Right lobe of liver (tissue), 4 donors: ENCODE measurements at regions not wholly inside any gene's neighbourhood (a gene's known extent, or its start where the extent isn't known, plus 50 kb on each side); places are given as distances from the start of the nearest gene placed in this dataset.

Experiments used
- POLR2A ChIP-seq: fragments of 450-650 bp; IDR thresholded peaks from one replicate; pipeline ENCODE4 v1.6.1; 2017; ENCODE audit warnings: antibody characterized with exemption, mild to moderate bottlenecking
- TF ChIP-seq, protein P1 (sequence below), 4 donors: fragments of 200-600 bp in 3 of 4; fragments of 450-650 bp in 1 of 4; IDR thresholded peaks; one replicate each; pipeline versions ENCODE4 v1.5.1 to v1.8.0; 2016 to 2022; ENCODE audit warnings: antibody characterized with exemption in 4 of 4, mild to moderate bottlenecking in 2 of 4
- donor health status: DM: no; HTN: no; CAD: no.
- donor health status: DM: no; HTN: no; CAD: no.
- donor health status: DM: no; HTN: yes; CAD: no.

DNA sequence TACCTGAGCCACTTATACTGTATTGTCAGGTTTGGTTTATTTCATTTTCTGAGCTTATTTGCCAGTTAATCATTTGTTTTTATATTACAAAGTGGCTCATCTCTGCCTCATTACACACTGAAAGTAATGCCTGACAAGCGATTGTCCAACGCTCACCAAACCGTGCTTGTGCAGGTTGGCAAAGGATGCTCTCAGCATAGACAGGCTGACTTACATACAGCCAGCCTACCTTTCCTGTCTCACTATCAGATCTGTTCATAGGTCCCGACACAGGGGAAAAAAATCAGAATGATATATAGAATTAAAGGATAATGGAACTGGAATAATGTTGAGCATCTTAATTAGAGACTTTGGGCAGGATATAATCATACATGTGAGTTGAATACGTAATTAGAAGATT, 739.7 kb upstream of the RIOK2 start:
- TF ChIP-seq, protein P1, sequence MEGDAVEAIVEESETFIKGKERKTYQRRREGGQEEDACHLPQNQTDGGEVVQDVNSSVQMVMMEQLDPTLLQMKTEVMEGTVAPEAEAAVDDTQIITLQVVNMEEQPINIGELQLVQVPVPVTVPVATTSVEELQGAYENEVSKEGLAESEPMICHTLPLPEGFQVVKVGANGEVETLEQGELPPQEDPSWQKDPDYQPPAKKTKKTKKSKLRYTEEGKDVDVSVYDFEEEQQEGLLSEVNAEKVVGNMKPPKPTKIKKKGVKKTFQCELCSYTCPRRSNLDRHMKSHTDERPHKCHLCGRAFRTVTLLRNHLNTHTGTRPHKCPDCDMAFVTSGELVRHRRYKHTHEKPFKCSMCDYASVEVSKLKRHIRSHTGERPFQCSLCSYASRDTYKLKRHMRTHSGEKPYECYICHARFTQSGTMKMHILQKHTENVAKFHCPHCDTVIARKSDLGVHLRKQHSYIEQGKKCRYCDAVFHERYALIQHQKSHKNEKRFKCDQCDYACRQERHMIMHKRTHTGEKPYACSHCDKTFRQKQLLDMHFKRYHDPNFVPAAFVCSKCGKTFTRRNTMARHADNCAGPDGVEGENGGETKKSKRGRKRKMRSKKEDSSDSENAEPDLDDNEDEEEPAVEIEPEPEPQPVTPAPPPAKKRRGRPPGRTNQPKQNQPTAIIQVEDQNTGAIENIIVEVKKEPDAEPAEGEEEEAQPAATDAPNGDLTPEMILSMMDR (IDR thresholded peaks at IDR 0.05): no peak
- TF ChIP-seq POLR2A: no peak
